Mammary epithelial cell (primary cell): ENCODE measurements at regions not wholly inside any gene's neighbourhood (a gene's known extent, or its start where the extent isn't known, plus 50 kb on each side); places are given as distances from the start of the nearest gene placed in this dataset.

Source experiments
- EZH2 ChIP-seq: IDR thresholded peaks from 2 replicates; pipeline ENCODE4 v1.6.1; 2012; ENCODE audit warnings: low read length, inconsistent platforms, borderline replicate concordance
- TF ChIP-seq, protein P1 (sequence below), 2 donors: IDR thresholded peaks in 1 of 2; conservative IDR thresholded peaks in 1 of 2; 2 replicates each; pipeline ENCODE4 v1.5.1; 2011 to 2012; ENCODE audit warnings: inconsistent platforms in 2 of 2, low read length in 2 of 2, mild to moderate bottlenecking in 2 of 2, control low read depth in 1 of 2, low read depth in 1 of 2; ENCODE audit not compliant: insufficient read depth in 1 of 2; ENCODE audit errors: extremely low read depth in 1 of 2

DNA sequence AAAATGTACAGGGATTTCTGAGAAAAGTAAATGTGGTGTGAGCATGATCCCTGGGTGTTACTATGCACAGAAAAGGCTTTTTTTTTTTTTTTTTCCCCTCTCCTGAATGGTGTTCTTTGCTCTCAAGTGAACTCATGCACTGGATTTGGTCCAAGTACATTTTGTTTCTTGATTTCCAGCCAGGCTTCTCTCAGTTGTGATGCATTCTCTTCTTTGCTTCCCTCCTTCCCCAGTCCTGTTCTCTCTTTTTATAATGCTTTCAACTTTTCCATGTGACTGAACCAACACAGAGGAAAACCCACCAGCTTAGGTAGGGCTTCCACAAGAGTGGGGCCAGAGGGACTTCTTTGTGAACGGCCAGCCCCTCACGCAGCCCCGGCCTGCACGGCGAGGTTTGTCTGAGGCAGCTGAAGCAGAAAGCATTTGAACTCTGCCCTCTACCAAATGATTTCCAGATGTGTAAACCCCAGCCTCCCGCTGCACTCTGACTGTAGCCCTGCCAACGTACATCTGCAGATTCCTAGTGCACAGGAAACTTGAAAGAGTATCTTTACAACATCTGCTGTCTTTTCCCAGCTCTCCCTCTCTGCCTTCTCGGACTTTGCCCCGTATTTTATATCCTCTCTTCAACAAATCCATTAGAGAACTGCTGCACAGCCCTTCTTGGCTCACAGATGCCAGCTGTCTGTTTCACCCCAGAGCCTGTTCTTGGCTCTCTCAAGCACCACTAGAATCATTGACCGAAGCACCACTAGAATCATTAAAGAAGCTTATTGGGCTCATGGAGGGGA is 71.8 kb upstream of the CD180 start:
- TF ChIP-seq, protein P1, sequence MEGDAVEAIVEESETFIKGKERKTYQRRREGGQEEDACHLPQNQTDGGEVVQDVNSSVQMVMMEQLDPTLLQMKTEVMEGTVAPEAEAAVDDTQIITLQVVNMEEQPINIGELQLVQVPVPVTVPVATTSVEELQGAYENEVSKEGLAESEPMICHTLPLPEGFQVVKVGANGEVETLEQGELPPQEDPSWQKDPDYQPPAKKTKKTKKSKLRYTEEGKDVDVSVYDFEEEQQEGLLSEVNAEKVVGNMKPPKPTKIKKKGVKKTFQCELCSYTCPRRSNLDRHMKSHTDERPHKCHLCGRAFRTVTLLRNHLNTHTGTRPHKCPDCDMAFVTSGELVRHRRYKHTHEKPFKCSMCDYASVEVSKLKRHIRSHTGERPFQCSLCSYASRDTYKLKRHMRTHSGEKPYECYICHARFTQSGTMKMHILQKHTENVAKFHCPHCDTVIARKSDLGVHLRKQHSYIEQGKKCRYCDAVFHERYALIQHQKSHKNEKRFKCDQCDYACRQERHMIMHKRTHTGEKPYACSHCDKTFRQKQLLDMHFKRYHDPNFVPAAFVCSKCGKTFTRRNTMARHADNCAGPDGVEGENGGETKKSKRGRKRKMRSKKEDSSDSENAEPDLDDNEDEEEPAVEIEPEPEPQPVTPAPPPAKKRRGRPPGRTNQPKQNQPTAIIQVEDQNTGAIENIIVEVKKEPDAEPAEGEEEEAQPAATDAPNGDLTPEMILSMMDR (conservative IDR thresholded peaks at IDR 0.05 in 1 of 2, IDR thresholded peaks at IDR 0.05 in 1 of 2; ENCODE audit: extremely low read depth in 1 of 2, insufficient read depth in 1 of 2, low read depth in 1 of 2, low read length in 2 of 2): no peak
- TF ChIP-seq EZH2: no peak
